SK-N-SH (cell line): ENCODE measurements at regions not wholly inside any gene's neighbourhood (a gene's known extent, or its start where the extent isn't known, plus 50 kb on each side); places are given as distances from the start of the nearest gene placed in this dataset.

Experiments
- JUND ChIP-seq: IDR thresholded peaks from 2 replicates; pipeline ENCODE4 v1.4.0; 2012
- MEF2A ChIP-seq: IDR thresholded peaks from 2 replicates; pipeline ENCODE4 v1.4.0; 2012; ENCODE audit warnings: low read depth, borderline replicate concordance
- POLR2AphosphoS5 ChIP-seq: IDR thresholded peaks from 2 replicates; pipeline ENCODE4 v1.6.1; 2012; ENCODE audit warnings: low read depth, low read length
- RAD21 ChIP-seq: IDR thresholded peaks from 2 replicates; pipeline ENCODE4 v1.6.1; 2012; ENCODE audit warnings: mild to moderate bottlenecking, low read length
- SIN3A ChIP-seq: IDR thresholded peaks from 2 replicates; pipeline ENCODE4 v1.6.1; 2012; ENCODE audit warnings: low read depth, mild to moderate bottlenecking, low read length, moderate library complexity, borderline replicate concordance
- TF ChIP-seq, protein P1 (sequence below): IDR thresholded peaks from 2 replicates; pipeline ENCODE4 v1.6.1; 2012; ENCODE audit warnings: mild to moderate bottlenecking, low read depth, low read length, moderate library complexity
- TF ChIP-seq, protein P2 (sequence below): fragments of 200-600 bp; sonication (generic); IDR thresholded peaks from 2 replicates; pipeline ENCODE4 v1.6.1; 2017; ENCODE audit warnings: antibody characterized with exemption, mild to moderate bottlenecking, moderate library complexity
- TF ChIP-seq, protein P3 (sequence below): IDR thresholded peaks from 2 replicates; pipeline ENCODE4 v1.4.0; 2012; ENCODE audit warnings: low read depth

DNA sequence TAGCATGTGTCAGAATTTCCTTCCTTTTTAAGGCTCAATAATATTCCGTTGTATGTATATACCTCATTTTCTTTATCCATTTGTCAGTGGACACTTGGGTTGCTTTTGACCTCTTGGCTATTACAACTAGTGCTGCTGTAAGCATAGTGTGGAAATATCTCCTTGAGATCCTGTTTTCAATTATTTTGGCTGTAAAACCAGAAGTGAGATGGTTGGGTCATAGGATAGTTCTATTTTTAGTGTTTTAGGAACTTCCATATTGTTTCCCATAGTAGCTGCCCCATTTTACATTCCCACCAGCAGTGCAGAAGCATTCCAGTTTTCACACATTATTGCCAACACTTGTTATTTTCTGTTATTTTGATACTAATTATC lies 70.4 kb upstream of the C15orf39 start:
- TF ChIP-seq, protein P1, sequence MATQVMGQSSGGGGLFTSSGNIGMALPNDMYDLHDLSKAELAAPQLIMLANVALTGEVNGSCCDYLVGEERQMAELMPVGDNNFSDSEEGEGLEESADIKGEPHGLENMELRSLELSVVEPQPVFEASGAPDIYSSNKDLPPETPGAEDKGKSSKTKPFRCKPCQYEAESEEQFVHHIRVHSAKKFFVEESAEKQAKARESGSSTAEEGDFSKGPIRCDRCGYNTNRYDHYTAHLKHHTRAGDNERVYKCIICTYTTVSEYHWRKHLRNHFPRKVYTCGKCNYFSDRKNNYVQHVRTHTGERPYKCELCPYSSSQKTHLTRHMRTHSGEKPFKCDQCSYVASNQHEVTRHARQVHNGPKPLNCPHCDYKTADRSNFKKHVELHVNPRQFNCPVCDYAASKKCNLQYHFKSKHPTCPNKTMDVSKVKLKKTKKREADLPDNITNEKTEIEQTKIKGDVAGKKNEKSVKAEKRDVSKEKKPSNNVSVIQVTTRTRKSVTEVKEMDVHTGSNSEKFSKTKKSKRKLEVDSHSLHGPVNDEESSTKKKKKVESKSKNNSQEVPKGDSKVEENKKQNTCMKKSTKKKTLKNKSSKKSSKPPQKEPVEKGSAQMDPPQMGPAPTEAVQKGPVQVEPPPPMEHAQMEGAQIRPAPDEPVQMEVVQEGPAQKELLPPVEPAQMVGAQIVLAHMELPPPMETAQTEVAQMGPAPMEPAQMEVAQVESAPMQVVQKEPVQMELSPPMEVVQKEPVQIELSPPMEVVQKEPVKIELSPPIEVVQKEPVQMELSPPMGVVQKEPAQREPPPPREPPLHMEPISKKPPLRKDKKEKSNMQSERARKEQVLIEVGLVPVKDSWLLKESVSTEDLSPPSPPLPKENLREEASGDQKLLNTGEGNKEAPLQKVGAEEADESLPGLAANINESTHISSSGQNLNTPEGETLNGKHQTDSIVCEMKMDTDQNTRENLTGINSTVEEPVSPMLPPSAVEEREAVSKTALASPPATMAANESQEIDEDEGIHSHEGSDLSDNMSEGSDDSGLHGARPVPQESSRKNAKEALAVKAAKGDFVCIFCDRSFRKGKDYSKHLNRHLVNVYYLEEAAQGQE, result no peak
- TF ChIP-seq POLR2AphosphoS5 (no peak), RAD21 (no peak), MEF2A (no peak), SIN3A (no peak), JUND (no peak)
- TF ChIP-seq, protein P2, sequence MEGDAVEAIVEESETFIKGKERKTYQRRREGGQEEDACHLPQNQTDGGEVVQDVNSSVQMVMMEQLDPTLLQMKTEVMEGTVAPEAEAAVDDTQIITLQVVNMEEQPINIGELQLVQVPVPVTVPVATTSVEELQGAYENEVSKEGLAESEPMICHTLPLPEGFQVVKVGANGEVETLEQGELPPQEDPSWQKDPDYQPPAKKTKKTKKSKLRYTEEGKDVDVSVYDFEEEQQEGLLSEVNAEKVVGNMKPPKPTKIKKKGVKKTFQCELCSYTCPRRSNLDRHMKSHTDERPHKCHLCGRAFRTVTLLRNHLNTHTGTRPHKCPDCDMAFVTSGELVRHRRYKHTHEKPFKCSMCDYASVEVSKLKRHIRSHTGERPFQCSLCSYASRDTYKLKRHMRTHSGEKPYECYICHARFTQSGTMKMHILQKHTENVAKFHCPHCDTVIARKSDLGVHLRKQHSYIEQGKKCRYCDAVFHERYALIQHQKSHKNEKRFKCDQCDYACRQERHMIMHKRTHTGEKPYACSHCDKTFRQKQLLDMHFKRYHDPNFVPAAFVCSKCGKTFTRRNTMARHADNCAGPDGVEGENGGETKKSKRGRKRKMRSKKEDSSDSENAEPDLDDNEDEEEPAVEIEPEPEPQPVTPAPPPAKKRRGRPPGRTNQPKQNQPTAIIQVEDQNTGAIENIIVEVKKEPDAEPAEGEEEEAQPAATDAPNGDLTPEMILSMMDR, result no peak
- TF ChIP-seq, protein P3, sequence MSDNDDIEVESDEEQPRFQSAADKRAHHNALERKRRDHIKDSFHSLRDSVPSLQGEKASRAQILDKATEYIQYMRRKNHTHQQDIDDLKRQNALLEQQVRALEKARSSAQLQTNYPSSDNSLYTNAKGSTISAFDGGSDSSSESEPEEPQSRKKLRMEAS, result no peak
